ENCODE measurements at regions not wholly inside any gene's neighbourhood (a gene's known extent, or its start where the extent isn't known, plus 50 kb on each side); places are given as distances from the start of the nearest gene placed in this dataset.

DNA sequence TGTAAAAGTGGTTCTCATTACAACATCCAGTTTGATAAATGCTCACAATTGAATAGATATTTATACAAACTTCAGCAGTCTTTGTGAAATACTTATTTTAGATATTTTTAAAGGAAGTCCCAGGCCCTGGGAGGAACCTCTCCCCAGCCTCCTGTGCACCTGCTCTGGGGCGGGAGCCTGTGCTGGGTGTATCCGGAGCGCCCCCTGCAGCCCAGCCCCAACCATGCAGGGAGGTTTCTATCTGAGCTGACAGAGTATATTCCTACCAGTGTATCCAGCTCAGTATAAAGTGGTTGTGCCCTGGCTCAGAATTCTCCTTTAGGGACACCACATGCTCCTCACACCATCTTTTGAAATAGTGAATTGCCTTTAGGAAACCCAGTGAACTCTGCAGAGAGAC is 851.8 kb downstream of the TMEM121 start:
- no peak for DNase-seq (ENCODE audit: low spot score)
- 9% methylated on average over 3 of the region's 3 CpGs for WGBS
- H3K4me1 ChIP-seq (ENCODE audit: control insufficient read depth in 4 of 4, insufficient read depth in 4 of 4, low read length in 3 of 4), result no peaks in the 10 kb centered on the region

DNA sequence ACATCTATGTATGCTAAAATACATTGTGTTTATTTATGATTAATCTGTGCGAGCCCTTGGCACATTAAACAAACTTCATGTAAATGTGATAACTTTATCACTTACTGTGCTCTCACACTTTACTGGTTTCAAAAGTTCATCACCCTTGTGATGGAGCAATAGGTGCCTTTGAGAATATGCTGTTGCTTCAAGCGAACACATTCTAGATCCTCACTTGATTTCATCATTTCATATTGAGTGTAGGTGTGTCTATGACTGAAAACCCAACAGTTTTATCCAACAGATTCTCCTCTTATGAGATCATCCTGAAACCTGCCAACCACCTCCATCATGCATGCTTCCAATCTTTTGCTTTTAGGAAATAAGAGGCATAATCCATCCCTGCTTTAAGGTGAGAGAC is 854.4 kb downstream of the TMEM121 start:
- WGBS, result 51% methylated on average over 2 of the region's 2 CpGs
- Histone ChIP-seq H3K4me3 (ENCODE audit: low read depth in 1 of 3, low read length in 3 of 3) (no peak overlapping the region), H3K27me3 (ENCODE audit: control insufficient read depth in 4 of 4, insufficient read depth in 4 of 4, low read length in 3 of 4) (peaks cover 0 to 12% (median 2%) of the 10 kb centered on the region in 4 donors), H3K36me3 (ENCODE audit: control insufficient read depth in 4 of 4, insufficient read depth in 3 of 4, low read depth in 1 of 4, low read length in 3 of 4) (no peaks in the 10 kb centered on the region), H3K27ac (ENCODE audit: low read depth in 1 of 2, low read length in 2 of 2) (no peak overlapping the region), H3K9ac (ENCODE audit: low read depth in 1 of 2, low read length in 2 of 2) (no peak overlapping the region), H3K9me3 (ENCODE audit: control insufficient read depth in 4 of 4, low read length in 3 of 4) (no peaks in the 10 kb centered on the region), H3K4me1 (ENCODE audit: control insufficient read depth in 4 of 4, insufficient read depth in 4 of 4, low read length in 3 of 4) (no peaks in the 10 kb centered on the region)
- DNase-seq (ENCODE audit: low spot score), result no peak
- TF ChIP-seq SP1 (IDR thresholded peaks at IDR 0.05) (no peak), HNF4A (conservative IDR thresholded peaks at IDR 0.05) (no peak), HNF4G (IDR thresholded peaks at IDR 0.05) (no peak), JUND (IDR thresholded peaks at IDR 0.05) (no peak), NR2F2 (IDR thresholded peaks at IDR 0.05) (no peak), GABPA (IDR thresholded peaks at IDR 0.05 in 1 of 2, conservative IDR thresholded peaks at IDR 0.05 in 1 of 2) (no peak), YY1 (IDR thresholded peaks at IDR 0.05) (no peak), EGR1 (IDR thresholded peaks at IDR 0.05; ENCODE audit: low read depth in 2 of 2) (no peak)
- TF ChIP-seq, protein P1, sequence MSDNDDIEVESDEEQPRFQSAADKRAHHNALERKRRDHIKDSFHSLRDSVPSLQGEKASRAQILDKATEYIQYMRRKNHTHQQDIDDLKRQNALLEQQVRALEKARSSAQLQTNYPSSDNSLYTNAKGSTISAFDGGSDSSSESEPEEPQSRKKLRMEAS (IDR thresholded peaks at IDR 0.05), result no peak
- TF ChIP-seq, protein P2, sequence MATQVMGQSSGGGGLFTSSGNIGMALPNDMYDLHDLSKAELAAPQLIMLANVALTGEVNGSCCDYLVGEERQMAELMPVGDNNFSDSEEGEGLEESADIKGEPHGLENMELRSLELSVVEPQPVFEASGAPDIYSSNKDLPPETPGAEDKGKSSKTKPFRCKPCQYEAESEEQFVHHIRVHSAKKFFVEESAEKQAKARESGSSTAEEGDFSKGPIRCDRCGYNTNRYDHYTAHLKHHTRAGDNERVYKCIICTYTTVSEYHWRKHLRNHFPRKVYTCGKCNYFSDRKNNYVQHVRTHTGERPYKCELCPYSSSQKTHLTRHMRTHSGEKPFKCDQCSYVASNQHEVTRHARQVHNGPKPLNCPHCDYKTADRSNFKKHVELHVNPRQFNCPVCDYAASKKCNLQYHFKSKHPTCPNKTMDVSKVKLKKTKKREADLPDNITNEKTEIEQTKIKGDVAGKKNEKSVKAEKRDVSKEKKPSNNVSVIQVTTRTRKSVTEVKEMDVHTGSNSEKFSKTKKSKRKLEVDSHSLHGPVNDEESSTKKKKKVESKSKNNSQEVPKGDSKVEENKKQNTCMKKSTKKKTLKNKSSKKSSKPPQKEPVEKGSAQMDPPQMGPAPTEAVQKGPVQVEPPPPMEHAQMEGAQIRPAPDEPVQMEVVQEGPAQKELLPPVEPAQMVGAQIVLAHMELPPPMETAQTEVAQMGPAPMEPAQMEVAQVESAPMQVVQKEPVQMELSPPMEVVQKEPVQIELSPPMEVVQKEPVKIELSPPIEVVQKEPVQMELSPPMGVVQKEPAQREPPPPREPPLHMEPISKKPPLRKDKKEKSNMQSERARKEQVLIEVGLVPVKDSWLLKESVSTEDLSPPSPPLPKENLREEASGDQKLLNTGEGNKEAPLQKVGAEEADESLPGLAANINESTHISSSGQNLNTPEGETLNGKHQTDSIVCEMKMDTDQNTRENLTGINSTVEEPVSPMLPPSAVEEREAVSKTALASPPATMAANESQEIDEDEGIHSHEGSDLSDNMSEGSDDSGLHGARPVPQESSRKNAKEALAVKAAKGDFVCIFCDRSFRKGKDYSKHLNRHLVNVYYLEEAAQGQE (IDR thresholded peaks at IDR 0.05), result no peak

More for the DNA sequence above, 851.8 kb downstream of the TMEM121 start:
- TF ChIP-seq TAF1 (conservative IDR thresholded peaks at IDR 0.05), result no peak
- TF ChIP-seq, protein P3, sequence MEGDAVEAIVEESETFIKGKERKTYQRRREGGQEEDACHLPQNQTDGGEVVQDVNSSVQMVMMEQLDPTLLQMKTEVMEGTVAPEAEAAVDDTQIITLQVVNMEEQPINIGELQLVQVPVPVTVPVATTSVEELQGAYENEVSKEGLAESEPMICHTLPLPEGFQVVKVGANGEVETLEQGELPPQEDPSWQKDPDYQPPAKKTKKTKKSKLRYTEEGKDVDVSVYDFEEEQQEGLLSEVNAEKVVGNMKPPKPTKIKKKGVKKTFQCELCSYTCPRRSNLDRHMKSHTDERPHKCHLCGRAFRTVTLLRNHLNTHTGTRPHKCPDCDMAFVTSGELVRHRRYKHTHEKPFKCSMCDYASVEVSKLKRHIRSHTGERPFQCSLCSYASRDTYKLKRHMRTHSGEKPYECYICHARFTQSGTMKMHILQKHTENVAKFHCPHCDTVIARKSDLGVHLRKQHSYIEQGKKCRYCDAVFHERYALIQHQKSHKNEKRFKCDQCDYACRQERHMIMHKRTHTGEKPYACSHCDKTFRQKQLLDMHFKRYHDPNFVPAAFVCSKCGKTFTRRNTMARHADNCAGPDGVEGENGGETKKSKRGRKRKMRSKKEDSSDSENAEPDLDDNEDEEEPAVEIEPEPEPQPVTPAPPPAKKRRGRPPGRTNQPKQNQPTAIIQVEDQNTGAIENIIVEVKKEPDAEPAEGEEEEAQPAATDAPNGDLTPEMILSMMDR (IDR thresholded peaks at IDR 0.05; ENCODE audit: low read depth, low read length, missing input control), result no peak
- TF ChIP-seq FOXA1 (IDR thresholded peaks at IDR 0.05), result no peak
- TF ChIP-seq, protein P2 (IDR thresholded peaks at IDR 0.05), result no peak
- no peak for TF ChIP-seq EGR1 (IDR thresholded peaks at IDR 0.05; ENCODE audit: low read depth in 2 of 2)
- TF ChIP-seq, protein P4, sequence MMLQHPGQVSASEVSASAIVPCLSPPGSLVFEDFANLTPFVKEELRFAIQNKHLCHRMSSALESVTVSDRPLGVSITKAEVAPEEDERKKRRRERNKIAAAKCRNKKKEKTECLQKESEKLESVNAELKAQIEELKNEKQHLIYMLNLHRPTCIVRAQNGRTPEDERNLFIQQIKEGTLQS (IDR thresholded peaks at IDR 0.05), result no peak
- no peak for TF ChIP-seq JUND (IDR thresholded peaks at IDR 0.05)
- no peak for TF ChIP-seq RXRA (IDR thresholded peaks at IDR 0.05)
- TF ChIP-seq, protein P5, sequence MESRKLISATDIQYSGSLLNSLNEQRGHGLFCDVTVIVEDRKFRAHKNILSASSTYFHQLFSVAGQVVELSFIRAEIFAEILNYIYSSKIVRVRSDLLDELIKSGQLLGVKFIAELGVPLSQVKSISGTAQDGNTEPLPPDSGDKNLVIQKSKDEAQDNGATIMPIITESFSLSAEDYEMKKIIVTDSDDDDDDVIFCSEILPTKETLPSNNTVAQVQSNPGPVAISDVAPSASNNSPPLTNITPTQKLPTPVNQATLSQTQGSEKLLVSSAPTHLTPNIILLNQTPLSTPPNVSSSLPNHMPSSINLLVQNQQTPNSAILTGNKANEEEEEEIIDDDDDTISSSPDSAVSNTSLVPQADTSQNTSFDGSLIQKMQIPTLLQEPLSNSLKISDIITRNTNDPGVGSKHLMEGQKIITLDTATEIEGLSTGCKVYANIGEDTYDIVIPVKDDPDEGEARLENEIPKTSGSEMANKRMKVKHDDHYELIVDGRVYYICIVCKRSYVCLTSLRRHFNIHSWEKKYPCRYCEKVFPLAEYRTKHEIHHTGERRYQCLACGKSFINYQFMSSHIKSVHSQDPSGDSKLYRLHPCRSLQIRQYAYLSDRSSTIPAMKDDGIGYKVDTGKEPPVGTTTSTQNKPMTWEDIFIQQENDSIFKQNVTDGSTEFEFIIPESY (IDR thresholded peaks at IDR 0.05), result no peak
- TF ChIP-seq FOXA2 (IDR thresholded peaks at IDR 0.05), result no peak
- TF ChIP-seq, protein P1 (IDR thresholded peaks at IDR 0.05), result no peak
- TF ChIP-seq HNF4G (IDR thresholded peaks at IDR 0.05), result no peak
- TF ChIP-seq RAD21 (IDR thresholded peaks at IDR 0.05), result no peak
- no peak for TF ChIP-seq GABPA (IDR thresholded peaks at IDR 0.05 in 1 of 2, conservative IDR thresholded peaks at IDR 0.05 in 1 of 2)
- H3K4me3 ChIP-seq (ENCODE audit: low read depth in 1 of 3, low read length in 3 of 3), result no peak overlapping the region
- H3K36me3 ChIP-seq (ENCODE audit: control insufficient read depth in 4 of 4, insufficient read depth in 3 of 4, low read depth in 1 of 4, low read length in 3 of 4), result no peaks in the 10 kb centered on the region
- H3K9ac ChIP-seq (ENCODE audit: low read depth in 1 of 2, low read length in 2 of 2), result no peak overlapping the region
- H3K9me3 ChIP-seq (ENCODE audit: control insufficient read depth in 4 of 4, low read length in 3 of 4), result no peaks in the 10 kb centered on the region
- H3K27me3 ChIP-seq (ENCODE audit: control insufficient read depth in 4 of 4, insufficient read depth in 4 of 4, low read length in 3 of 4), result peaks cover 0 to 21% (median 2%) of the 10 kb centered on the region in 4 donors
- no peak overlapping the region for H3K27ac ChIP-seq (ENCODE audit: low read depth in 1 of 2, low read length in 2 of 2)
